Common myeloid progenitor, CD34-positive (primary cell): ENCODE measurements at regions not wholly inside any gene's neighbourhood (a gene's known extent, or its start where the extent isn't known, plus 50 kb on each side); places are given as distances from the start of the nearest gene placed in this dataset.
"Not testable (repeated sequence)": the region's sequence is repeated elsewhere in the genome, so short reads cannot be mapped to it uniquely, and the experiment has no call there.

ENCODE experiments used
- CTCF ChIA-PET: fragments of 350-600 bp; sonication (Branson Sonifier 250); formaldehyde crosslinking; loops from one replicate; lab custom pipeline; 2021; ENCODE audit warnings: antibody characterized with exemption; lab: Charles Lee
- POLR2A ChIA-PET: fragments of 350-600 bp; sonication (Branson Sonifier 250); formaldehyde crosslinking; loops from one replicate; lab custom pipeline; 2021; ENCODE audit warnings: antibody characterized with exemption; lab: Charles Lee
- DNase-seq, 3 donors: peaks; one replicate each; pipeline versions ENCODE4 v3.0.0 to v3.0.0-alpha.2; 2013
- H3K27ac ChIP-seq, 2 experiments: 1 replicate in 1 of 2; 2 replicates in 1 of 2; pipeline ENCODE4 v1.7.0; 2013; ENCODE audit warnings: inconsistent platforms in 2 of 2, low read length in 2 of 2, mild to moderate bottlenecking in 2 of 2, low read depth in 1 of 2, moderate library complexity in 1 of 2; ENCODE audit not compliant: severe bottlenecking in 2 of 2, insufficient read depth in 1 of 2, poor library complexity in 1 of 2
- H3K27me3 ChIP-seq, 5 experiments: replicated peaks in 2 of 5; 1 replicate in 3 of 5; 2 replicates in 2 of 5; pipeline versions ENCODE4 v1.6.1 to v1.7.0; 2013; ENCODE audit warnings: low read length in 4 of 5, mild to moderate bottlenecking in 2 of 5, moderate library complexity in 2 of 5, inconsistent platforms in 1 of 5; ENCODE audit not compliant: insufficient read depth in 5 of 5, control insufficient read depth in 4 of 5
- H3K36me3 ChIP-seq, 4 experiments: 1 replicate in 2 of 4; 2 replicates in 2 of 4; pipeline versions ENCODE4 v1.6.1 to v1.7.0; 2013; ENCODE audit warnings: low read length in 3 of 4, control low read depth in 1 of 4, mild to moderate bottlenecking in 1 of 4; ENCODE audit not compliant: control insufficient read depth in 4 of 4, insufficient read depth in 4 of 4
- H3K4me1 ChIP-seq, 4 experiments: 1 replicate in 3 of 4; 2 replicates in 1 of 4; pipeline versions ENCODE4 v1.6.1 to v1.7.1; 2013; ENCODE audit warnings: low read length in 3 of 4, mild to moderate bottlenecking in 3 of 4, control low read depth in 1 of 4, inconsistent platforms in 1 of 4, moderate library complexity in 1 of 4; ENCODE audit not compliant: control insufficient read depth in 4 of 4, insufficient read depth in 4 of 4; ENCODE audit errors: control extremely low read depth in 1 of 4
- H3K4me3 ChIP-seq, 7 experiments: 1 replicate in 4 of 7; 2 replicates in 3 of 7; pipeline versions ENCODE4 v1.5.1 to v1.7.0; 2013; ENCODE audit warnings: mild to moderate bottlenecking in 7 of 7, low read length in 6 of 7, moderate library complexity in 6 of 7, inconsistent platforms in 2 of 7, low read depth in 2 of 7, control low read depth in 1 of 7; ENCODE audit not compliant: insufficient read depth in 4 of 7, control insufficient read depth in 1 of 7; ENCODE audit errors: extremely low read depth in 1 of 7
- H3K9me3 ChIP-seq, 5 experiments: 1 replicate in 4 of 5; 2 replicates in 1 of 5; pipeline versions ENCODE4 v1.6.1 to v1.7.1; 2013; ENCODE audit warnings: low read length in 4 of 5, mild to moderate bottlenecking in 2 of 5, inconsistent platforms in 1 of 5, low read depth in 1 of 5, moderate library complexity in 1 of 5; ENCODE audit not compliant: control insufficient read depth in 4 of 5, insufficient read depth in 2 of 5; ENCODE audit errors: control extremely low read depth in 1 of 5
- WGBS: methylation state at CpG from one replicate; pipeline ENCODE4 v1.1.5; 2013; ENCODE audit not compliant: insufficient coverage; 5-methylcytosine and 5-hydroxymethylcytosine counted together

DNA sequence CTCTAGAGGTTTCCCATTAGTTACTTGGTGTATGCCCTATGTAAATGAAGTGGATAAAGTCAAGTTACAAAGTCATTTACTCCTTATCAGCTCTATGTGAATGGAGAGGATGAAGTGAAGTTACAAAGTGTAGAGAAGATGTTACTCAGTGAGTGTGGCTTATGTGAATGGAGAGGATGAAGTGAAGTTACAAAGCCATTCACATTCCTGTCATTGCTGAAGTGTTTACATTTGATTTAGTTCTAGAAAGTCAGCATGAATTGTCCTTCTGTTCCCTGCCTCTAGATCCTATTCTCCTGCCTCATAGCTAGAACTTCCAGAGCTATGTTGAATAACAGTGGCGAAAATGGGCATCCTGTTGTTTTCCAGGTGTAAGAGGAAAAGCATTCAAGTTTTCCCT, 880.1 kb downstream of the DNAJB9 start:
- no peaks in the 10 kb centered on the region for H3K27me3 ChIP-seq
- H3K27ac ChIP-seq = no peak overlapping the region
- H3K4me3 ChIP-seq = no peak overlapping the region
- no CpG with 5 or more reads among the region's 1 CpG for WGBS
- H3K9me3 ChIP-seq = no peaks in the 10 kb centered on the region
- H3K36me3 ChIP-seq = no peaks in the 10 kb centered on the region
- H3K4me1 ChIP-seq = no peaks in the 10 kb centered on the region
- ChIA-PET CTCF (no interaction called here), POLR2A (no interaction called here)
- DNase-seq = no peak

DNA sequence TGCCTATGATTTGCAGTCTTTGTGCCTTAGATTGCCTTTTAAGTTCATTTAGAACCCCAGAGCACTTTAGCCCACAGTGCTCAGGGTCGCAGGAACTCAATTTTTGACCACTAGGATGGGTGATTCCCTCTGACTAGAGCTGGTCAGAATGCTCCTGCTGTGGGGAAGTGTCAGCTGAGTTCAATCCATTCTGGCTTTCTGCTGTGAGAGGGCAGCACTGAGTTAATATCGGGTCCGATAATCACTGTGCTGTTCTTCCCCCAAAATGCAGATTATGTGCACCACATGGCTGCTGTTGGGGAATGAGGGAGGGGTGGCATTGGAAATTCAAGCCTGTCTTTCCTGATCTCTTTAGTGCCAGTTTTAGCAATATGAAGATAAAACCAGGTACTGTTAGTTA, 886.4 kb downstream of the DNAJB9 start:
- WGBS = 76% methylated on average over 3 of the region's 3 CpGs
- Histone ChIP-seq H3K27ac (no peak overlapping the region), H3K36me3 (no peaks in the 10 kb centered on the region), H3K4me1 (no peaks in the 10 kb centered on the region), H3K4me3 (no peak overlapping the region), H3K27me3 (no peaks in the 10 kb centered on the region), H3K9me3 (no peaks in the 10 kb centered on the region)
- no peak for DNase-seq
- ChIA-PET POLR2A (no interaction called here), CTCF (no interaction called here)

DNA sequence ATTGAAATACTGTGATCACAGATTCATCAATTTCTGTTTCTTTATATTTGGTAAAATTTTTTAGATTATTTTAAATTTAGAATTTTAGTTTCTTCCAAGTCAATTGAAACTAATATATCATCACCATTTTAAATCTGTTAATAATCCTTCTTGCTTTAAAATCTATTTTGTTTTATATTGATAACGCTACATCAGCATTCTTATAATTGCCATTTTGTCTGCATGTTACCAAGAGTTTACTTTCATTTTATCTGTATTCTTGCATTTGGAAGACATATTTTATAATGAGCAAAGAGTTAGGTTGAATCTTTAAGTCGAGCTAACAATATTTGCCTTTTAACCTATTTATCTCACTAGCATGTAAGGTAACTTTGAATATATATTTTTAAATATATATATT, 890.6 kb downstream of the DNAJB9 start:
- H3K27me3 ChIP-seq = no peaks in the 10 kb centered on the region
- no CpG with 5 or more reads among the region's 2 CpGs for WGBS
- H3K4me1 ChIP-seq = no peaks in the 10 kb centered on the region
- H3K9me3 ChIP-seq = no peaks in the 10 kb centered on the region
- CTCF ChIA-PET = no interaction called here
- no peak overlapping the region for H3K4me3 ChIP-seq
- POLR2A ChIA-PET = no interaction called here
- no peak for DNase-seq
- H3K36me3 ChIP-seq = no peaks in the 10 kb centered on the region
- no peak overlapping the region for H3K27ac ChIP-seq

DNA sequence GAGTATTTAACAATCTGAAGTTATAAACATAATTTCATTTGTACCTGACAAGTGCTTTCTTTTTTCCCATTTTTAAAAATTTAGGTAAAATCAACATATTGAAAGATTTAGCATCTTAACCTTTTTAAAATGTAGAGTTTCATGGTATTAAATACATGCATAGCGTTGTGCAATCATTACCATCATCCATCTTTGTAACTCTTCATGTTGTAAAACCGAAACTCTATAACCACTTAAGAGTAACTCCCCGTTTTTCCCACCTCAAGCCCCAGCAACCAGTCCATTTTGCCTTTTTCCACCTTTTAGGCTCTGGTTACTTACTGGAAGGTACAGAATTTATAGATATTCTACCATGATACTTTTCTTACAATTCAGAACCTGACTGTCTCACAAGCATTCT, 892.5 kb downstream of the DNAJB9 start:
- ChIA-PET CTCF (no interaction called here), POLR2A (no interaction called here)
- Histone ChIP-seq H3K9me3 (no peaks in the 10 kb centered on the region), H3K4me1 (no peaks in the 10 kb centered on the region), H3K36me3 (no peaks in the 10 kb centered on the region), H3K27me3 (no peaks in the 10 kb centered on the region), H3K27ac (no peak overlapping the region), H3K4me3 (no peak overlapping the region)
- WGBS = 95% methylated on average over 3 of the region's 3 CpGs
- no peak for DNase-seq

DNA sequence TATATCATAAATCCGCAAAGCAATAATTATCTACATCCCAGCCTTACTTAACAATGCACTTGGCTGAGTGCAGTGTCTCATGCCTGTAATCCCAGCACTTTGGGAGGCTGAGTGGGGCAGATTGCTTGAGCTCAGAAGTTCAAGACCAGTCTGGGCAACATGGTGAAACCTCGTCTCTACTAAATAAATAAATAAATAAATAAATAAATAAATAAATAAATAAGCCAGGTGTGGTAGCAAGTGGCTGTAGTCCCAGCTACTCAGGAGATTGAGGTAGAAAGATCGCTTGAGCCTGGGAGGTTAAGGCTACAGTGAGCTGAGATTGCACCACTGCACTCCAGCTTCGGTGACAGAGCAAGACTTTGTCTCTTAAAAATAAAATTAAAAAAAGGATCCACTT, 898.1 kb downstream of the DNAJB9 start:
- H3K36me3 ChIP-seq, H3K4me3 ChIP-seq, CTCF ChIA-PET, DNase-seq, H3K27me3 ChIP-seq, H3K27ac ChIP-seq, H3K4me1 ChIP-seq, H3K9me3 ChIP-seq: not testable (repeated sequence)
- POLR2A ChIA-PET = interaction anchor here (0.5 kb wide), 1 partner anchor 619 kb away, joined by 3 read pairs; no protein-coding TSS in a partner anchor
- no CpG with 5 or more reads among the region's 4 CpGs for WGBS

DNA sequence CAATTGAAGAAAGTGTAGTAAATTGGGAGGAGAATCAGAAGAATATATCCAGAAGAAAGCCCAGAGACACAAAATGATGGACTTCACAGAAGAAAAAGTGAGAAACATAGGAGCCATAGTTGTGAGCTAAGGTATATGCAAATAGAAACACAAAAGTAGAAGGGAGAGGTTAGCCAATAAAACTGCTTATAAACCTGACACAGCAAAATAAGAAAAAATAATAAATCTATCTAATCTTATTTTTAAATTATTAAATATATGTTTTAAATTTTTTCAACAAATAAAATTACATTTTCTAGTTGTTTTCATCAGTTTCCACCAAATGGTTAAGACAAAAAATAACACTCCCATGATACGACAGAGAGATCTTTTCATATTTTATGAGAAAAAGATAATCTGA, 903.5 kb downstream of the DNAJB9 start:
- CTCF ChIA-PET = no interaction called here
- Histone ChIP-seq H3K9me3 (no peaks in the 10 kb centered on the region), H3K27me3 (no peaks in the 10 kb centered on the region), H3K4me3 (no peak overlapping the region), H3K36me3 (no peaks in the 10 kb centered on the region), H3K4me1 (no peaks in the 10 kb centered on the region), H3K27ac (no peak overlapping the region)
- DNase-seq = no peak
- WGBS = no CpG with 5 or more reads among the region's 1 CpG
- POLR2A ChIA-PET = no interaction called here

DNA sequence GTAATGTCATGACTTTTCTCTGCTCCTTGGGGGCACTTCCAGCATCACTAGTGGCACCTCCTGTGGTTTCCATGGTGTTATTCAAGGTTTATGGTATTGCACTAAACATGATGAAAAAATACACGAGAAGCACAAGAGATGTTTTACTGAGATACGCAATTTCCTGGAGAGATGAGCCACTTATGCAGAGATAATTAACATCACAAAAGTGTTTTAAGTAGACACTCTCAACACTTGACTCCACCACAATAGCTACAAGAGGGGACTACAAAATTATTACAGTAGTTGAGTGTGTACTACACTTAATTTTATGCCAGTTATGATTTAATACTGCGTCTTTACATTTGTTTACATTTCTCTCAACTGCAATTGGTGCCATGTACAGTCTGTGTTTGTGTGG, 906.7 kb downstream of the DNAJB9 start:
- Histone ChIP-seq H3K27ac (no peak overlapping the region), H3K36me3 (no peaks in the 10 kb centered on the region), H3K4me1 (no peaks in the 10 kb centered on the region), H3K4me3 (no peak overlapping the region), H3K9me3 (no peaks in the 10 kb centered on the region), H3K27me3 (no peaks in the 10 kb centered on the region)
- no peak for DNase-seq
- ChIA-PET CTCF (no interaction called here), POLR2A (no interaction called here)
- no CpG with 5 or more reads among the region's 3 CpGs for WGBS
